ENCODE measurements at regions not wholly inside any gene's neighbourhood (a gene's known extent, or its start where the extent isn't known, plus 50 kb on each side); places are given as distances from the start of the nearest gene placed in this dataset.

- H3K23ac ChIP-seq (ENCODE audit: low read length): no peak overlapping the region
- peak overlapping the region; percentile 51 for H2BK5ac ChIP-seq (ENCODE audit: low read length)
- peak overlapping the region; percentile 56 for H3K18ac ChIP-seq (ENCODE audit: low read length)
- H3K79me2 ChIP-seq (ENCODE audit: control insufficient read depth, insufficient read depth, low read length): no peaks in the 10 kb centered on the region
- no peaks in the 10 kb centered on the region for H3K27me3 ChIP-seq (ENCODE audit: insufficient read depth, low read length, poor library complexity)
- peak overlapping the region; percentile 49 for H2BK120ac ChIP-seq (ENCODE audit: low read depth, low read length)
- no peak overlapping the region for H4K5ac ChIP-seq (ENCODE audit: low read length)
- H3K9ac ChIP-seq (ENCODE audit: low read length): no peak overlapping the region
- H2BK15ac ChIP-seq (replicated peaks; ENCODE audit: low read depth): no peak overlapping the region
- peak overlapping the region; percentile 35 for H3K56ac ChIP-seq (ENCODE audit: low read length)
- peak overlapping the region; percentile 67 for H2AK5ac ChIP-seq (ENCODE audit: low read length)
- H3K4me1 ChIP-seq (ENCODE audit: control insufficient read depth, low read depth, low read length): peaks cover 9% of the 10 kb centered on the region
- H3K79me1 ChIP-seq (ENCODE audit: low read length): no peaks in the 10 kb centered on the region
- peak overlapping the region; percentile 3 for H3K27ac ChIP-seq (ENCODE audit: low read depth, low read length)
- no CpG with 5 or more reads among the region's 3 CpGs for WGBS (ENCODE audit: extremely low coverage, insufficient coverage, low lambda C conversion rate)
- DNase-seq: no peak
- H3K4ac ChIP-seq (ENCODE audit: low read depth, low read length): peak overlapping the region; percentile 57
- H3K4me2 ChIP-seq (ENCODE audit: low read length): no peak overlapping the region
- no peak overlapping the region for H3K4me3 ChIP-seq (ENCODE audit: low read length)
- H4K8ac ChIP-seq (ENCODE audit: low read depth, low read length): no peak overlapping the region
- no peaks in the 10 kb centered on the region for H3K36me3 ChIP-seq (ENCODE audit: control insufficient read depth, insufficient read depth, low read length)
Measured at GRCh38 chr10:25849268-25849667, 84.8 kb upstream of the MYO3A start.

GRCh38 chr10:25849988-25850387 is 84.0 kb upstream of the MYO3A start:
- WGBS (ENCODE audit: extremely low coverage, insufficient coverage, low lambda C conversion rate): no CpG with 5 or more reads among the region's 4 CpGs
- Histone ChIP-seq H2BK15ac (replicated peaks; ENCODE audit: low read depth) (no peak overlapping the region), H3K36me3 (ENCODE audit: control insufficient read depth, insufficient read depth, low read length) (no peaks in the 10 kb centered on the region), H3K56ac (ENCODE audit: low read length) (no peak overlapping the region), H2AK5ac (ENCODE audit: low read length) (no peak overlapping the region), H2BK120ac (ENCODE audit: low read depth, low read length) (no peak overlapping the region), H3K79me2 (ENCODE audit: control insufficient read depth, insufficient read depth, low read length) (no peaks in the 10 kb centered on the region), H3K4me1 (ENCODE audit: control insufficient read depth, low read depth, low read length) (peaks cover 9% of the 10 kb centered on the region), H3K79me1 (ENCODE audit: low read length) (no peaks in the 10 kb centered on the region), H3K4me3 (ENCODE audit: low read length) (no peak overlapping the region), H3K23ac (ENCODE audit: low read length) (no peak overlapping the region), H3K4me2 (ENCODE audit: low read length) (no peak overlapping the region), H4K5ac (ENCODE audit: low read length) (no peak overlapping the region), H3K27me3 (ENCODE audit: insufficient read depth, low read length, poor library complexity) (no peaks in the 10 kb centered on the region), H4K8ac (ENCODE audit: low read depth, low read length) (no peak overlapping the region), H3K27ac (ENCODE audit: low read depth, low read length) (no peak overlapping the region), H3K18ac (ENCODE audit: low read length) (no peak overlapping the region), H3K9ac (ENCODE audit: low read length) (no peak overlapping the region), H2BK5ac (ENCODE audit: low read length) (no peak overlapping the region), H3K4ac (ENCODE audit: low read depth, low read length) (no peak overlapping the region)
- peak; percentile 34 for DNase-seq

- Histone ChIP-seq H3K79me1 (ENCODE audit: low read length) (no peaks in the 10 kb centered on the region), H3K27me3 (ENCODE audit: insufficient read depth, low read length, poor library complexity) (no peaks in the 10 kb centered on the region), H3K79me2 (ENCODE audit: control insufficient read depth, insufficient read depth, low read length) (no peaks in the 10 kb centered on the region), H2BK15ac (replicated peaks; ENCODE audit: low read depth) (no peak overlapping the region), H3K56ac (ENCODE audit: low read length) (peak overlapping the region; percentile 80), H3K4me1 (ENCODE audit: control insufficient read depth, low read depth, low read length) (peaks cover 9% of the 10 kb centered on the region), H3K9ac (ENCODE audit: low read length) (no peak overlapping the region), H3K4me3 (ENCODE audit: low read length) (no peak overlapping the region), H3K36me3 (ENCODE audit: control insufficient read depth, insufficient read depth, low read length) (no peaks in the 10 kb centered on the region), H3K18ac (ENCODE audit: low read length) (peak overlapping the region; percentile 13), H3K4ac (ENCODE audit: low read depth, low read length) (no peak overlapping the region), H2AK5ac (ENCODE audit: low read length) (no peak overlapping the region), H3K27ac (ENCODE audit: low read depth, low read length) (peak overlapping the region; percentile 80), H3K23ac (ENCODE audit: low read length) (no peak overlapping the region), H3K4me2 (ENCODE audit: low read length) (no peak overlapping the region), H2BK5ac (ENCODE audit: low read length) (peak overlapping the region; percentile 68), H4K5ac (ENCODE audit: low read length) (no peak overlapping the region), H2BK120ac (ENCODE audit: low read depth, low read length) (no peak overlapping the region), H4K8ac (ENCODE audit: low read depth, low read length) (no peak overlapping the region)
- peak; percentile 88 for DNase-seq
- no CpG with 5 or more reads among the region's 7 CpGs for WGBS (ENCODE audit: extremely low coverage, insufficient coverage, low lambda C conversion rate)
Measured at GRCh38 chr10:25851548-25851947, 82.5 kb upstream of the MYO3A start.

- H3K18ac ChIP-seq (ENCODE audit: low read length): peak overlapping the region; percentile 13
- H3K27me3 ChIP-seq (ENCODE audit: insufficient read depth, low read length, poor library complexity): no peaks in the 10 kb centered on the region
- H2BK120ac ChIP-seq (ENCODE audit: low read depth, low read length): no peak overlapping the region
- no peak overlapping the region for H4K8ac ChIP-seq (ENCODE audit: low read depth, low read length)
- H2BK5ac ChIP-seq (ENCODE audit: low read length): peak overlapping the region; percentile 96
- H3K27ac ChIP-seq (ENCODE audit: low read depth, low read length): peak overlapping the region; percentile 80
- peak; percentile 86 for DNase-seq
- H3K4me1 ChIP-seq (ENCODE audit: control insufficient read depth, low read depth, low read length): peaks cover 9% of the 10 kb centered on the region
- H4K5ac ChIP-seq (ENCODE audit: low read length): peak overlapping the region; percentile 77
- no peak overlapping the region for H2AK5ac ChIP-seq (ENCODE audit: low read length)
- H3K23ac ChIP-seq (ENCODE audit: low read length): no peak overlapping the region
- H3K4me3 ChIP-seq (ENCODE audit: low read length): no peak overlapping the region
- no peaks in the 10 kb centered on the region for H3K79me1 ChIP-seq (ENCODE audit: low read length)
- peak overlapping the region; percentile 35 for H3K9ac ChIP-seq (ENCODE audit: low read length)
- H3K4me2 ChIP-seq (ENCODE audit: low read length): no peak overlapping the region
- peak overlapping the region; percentile 80 for H3K56ac ChIP-seq (ENCODE audit: low read length)
- H3K79me2 ChIP-seq (ENCODE audit: control insufficient read depth, insufficient read depth, low read length): no peaks in the 10 kb centered on the region
- no peak overlapping the region for H2BK15ac ChIP-seq (replicated peaks; ENCODE audit: low read depth)
- H3K4ac ChIP-seq (ENCODE audit: low read depth, low read length): peak overlapping the region; percentile 92
- no peaks in the 10 kb centered on the region for H3K36me3 ChIP-seq (ENCODE audit: control insufficient read depth, insufficient read depth, low read length)
- no CpG with 5 or more reads among the region's 8 CpGs for WGBS (ENCODE audit: extremely low coverage, insufficient coverage, low lambda C conversion rate)
Measured at GRCh38 chr10:25852364-25852941, 81.6 kb upstream of the MYO3A start.

GRCh38 chr10:25858076-25858475 is 76.0 kb upstream of the MYO3A start:
- Histone ChIP-seq H4K5ac (ENCODE audit: low read length) (no peak overlapping the region), H3K4ac (ENCODE audit: low read depth, low read length) (no peak overlapping the region), H3K79me1 (ENCODE audit: low read length) (no peaks in the 10 kb centered on the region), H3K79me2 (ENCODE audit: control insufficient read depth, insufficient read depth, low read length) (no peaks in the 10 kb centered on the region), H2BK15ac (replicated peaks; ENCODE audit: low read depth) (no peak overlapping the region), H3K27me3 (ENCODE audit: insufficient read depth, low read length, poor library complexity) (no peaks in the 10 kb centered on the region), H3K23ac (ENCODE audit: low read length) (no peak overlapping the region), H2BK120ac (ENCODE audit: low read depth, low read length) (no peak overlapping the region), H3K56ac (ENCODE audit: low read length) (no peak overlapping the region), H2BK5ac (ENCODE audit: low read length) (no peak overlapping the region), H3K36me3 (ENCODE audit: control insufficient read depth, insufficient read depth, low read length) (no peaks in the 10 kb centered on the region), H3K9ac (ENCODE audit: low read length) (no peak overlapping the region), H3K4me2 (ENCODE audit: low read length) (no peak overlapping the region), H3K4me1 (ENCODE audit: control insufficient read depth, low read depth, low read length) (no peaks in the 10 kb centered on the region), H3K18ac (ENCODE audit: low read length) (no peak overlapping the region), H3K27ac (ENCODE audit: low read depth, low read length) (no peak overlapping the region), H3K4me3 (ENCODE audit: low read length) (no peak overlapping the region), H2AK5ac (ENCODE audit: low read length) (no peak overlapping the region), H4K8ac (ENCODE audit: low read depth, low read length) (no peak overlapping the region)
- WGBS (ENCODE audit: extremely low coverage, insufficient coverage, low lambda C conversion rate): no CpG with 5 or more reads among the region's 3 CpGs
- DNase-seq: no peak

DNA sequence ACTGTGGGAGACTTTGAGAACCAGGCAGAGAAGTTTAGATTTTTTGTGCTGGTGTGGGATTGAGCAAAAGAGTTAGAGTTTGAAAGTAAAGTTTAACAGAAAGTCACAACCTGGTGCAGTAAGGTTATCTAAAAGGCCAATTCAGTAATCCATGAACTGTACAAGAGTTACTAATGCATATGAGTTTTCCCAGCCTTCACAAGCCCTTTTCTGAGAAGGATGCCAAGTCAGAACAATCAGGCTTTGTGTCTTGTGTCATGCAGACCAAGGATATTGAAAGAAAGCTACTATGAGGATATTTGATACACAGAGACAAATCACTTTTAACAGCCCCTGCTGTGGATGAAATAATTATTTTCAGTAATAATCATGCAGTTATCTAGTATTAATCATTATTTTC is 68.8 kb upstream of the MYO3A start:
- DNase-seq: no peak
- Histone ChIP-seq H3K4me2 (ENCODE audit: low read length) (no peak overlapping the region), H3K79me2 (ENCODE audit: control insufficient read depth, insufficient read depth, low read length) (no peaks in the 10 kb centered on the region), H2BK120ac (ENCODE audit: low read depth, low read length) (no peak overlapping the region), H3K56ac (ENCODE audit: low read length) (no peak overlapping the region), H3K27ac (ENCODE audit: low read depth, low read length) (no peak overlapping the region), H3K23ac (ENCODE audit: low read length) (no peak overlapping the region), H2AK5ac (ENCODE audit: low read length) (no peak overlapping the region), H3K9ac (ENCODE audit: low read length) (no peak overlapping the region), H3K4me3 (ENCODE audit: low read length) (no peak overlapping the region), H3K4me1 (ENCODE audit: control insufficient read depth, low read depth, low read length) (no peaks in the 10 kb centered on the region), H4K8ac (ENCODE audit: low read depth, low read length) (no peak overlapping the region), H3K79me1 (ENCODE audit: low read length) (no peaks in the 10 kb centered on the region), H2BK15ac (replicated peaks; ENCODE audit: low read depth) (no peak overlapping the region), H2BK5ac (ENCODE audit: low read length) (no peak overlapping the region), H4K5ac (ENCODE audit: low read length) (no peak overlapping the region), H3K36me3 (ENCODE audit: control insufficient read depth, insufficient read depth, low read length) (no peaks in the 10 kb centered on the region), H3K18ac (ENCODE audit: low read length) (no peak overlapping the region), H3K27me3 (ENCODE audit: insufficient read depth, low read length, poor library complexity) (no peaks in the 10 kb centered on the region), H3K4ac (ENCODE audit: low read depth, low read length) (no peak overlapping the region)
